C4-2B (cell line): ENCODE measurements at regions not wholly inside any gene's neighbourhood (a gene's known extent, or its start where the extent isn't known, plus 50 kb on each side); places are given as distances from the start of the nearest gene placed in this dataset.

ENCODE experiments used
- H3K27ac ChIP-seq: fragments of 450-650 bp; 2 replicates; pipeline ENCODE4 v1.5.1; 2017
- CTCF ChIP-seq: fragments of 450-650 bp; conservative IDR thresholded peaks from 2 replicates; pipeline ENCODE4 v1.5.1; 2017; ENCODE audit warnings: mild to moderate bottlenecking
- ZFX ChIP-seq: fragments of 450-650 bp; IDR thresholded peaks from 2 replicates; pipeline ENCODE4 v1.6.1; 2017

GRCh38 chr9:84153885-84154284 is 173.3 kb downstream of the RMI1 start:
- no peak overlapping the region for H3K27ac ChIP-seq
- TF ChIP-seq ZFX, result no peak
- no peak for TF ChIP-seq CTCF

GRCh38 chr9:84154320-84154719 is 173.7 kb downstream of the RMI1 start:
- no peak for TF ChIP-seq ZFX
- TF ChIP-seq CTCF, result no peak
- no peak overlapping the region for H3K27ac ChIP-seq

GRCh38 chr9:84163052-84163650 is 177.4 kb downstream of the SLC28A3 start:
- no peak overlapping the region for H3K27ac ChIP-seq
- TF ChIP-seq CTCF (no peak), ZFX (no peak)

- TF ChIP-seq ZFX (no peak), CTCF (no peak)
- H3K27ac ChIP-seq, result no peak overlapping the region
Measured at GRCh38 chr9:84166891-84167290, 173.7 kb downstream of the SLC28A3 start.

GRCh38 chr9:84169240-84169639 is 171.3 kb downstream of the SLC28A3 start:
- no peak overlapping the region for H3K27ac ChIP-seq
- TF ChIP-seq ZFX, result no peak
- TF ChIP-seq CTCF, result no peak

GRCh38 chr9:84170521-84171141 is 169.9 kb downstream of the SLC28A3 start:
- TF ChIP-seq CTCF, result no peak
- no peak for TF ChIP-seq ZFX
- no peak overlapping the region for H3K27ac ChIP-seq

- TF ChIP-seq ZFX (no peak), CTCF (no peak)
- no peak overlapping the region for H3K27ac ChIP-seq
Measured at GRCh38 chr9:84173961-84174360, 166.6 kb downstream of the SLC28A3 start.
